Astrocyte (in vitro differentiated cells and primary cell): ENCODE measurements at regions not wholly inside any gene's neighbourhood (a gene's known extent, or its start where the extent isn't known, plus 50 kb on each side); places are given as distances from the start of the nearest gene placed in this dataset.

Experiments
- EZH2 ChIP-seq: IDR thresholded peaks from 2 replicates; pipeline ENCODE4 v1.6.1; 2012; ENCODE audit warnings: mild to moderate bottlenecking, low read length, inconsistent platforms; ENCODE audit not compliant: insufficient read depth
- TF ChIP-seq, protein P1 (sequence below): IDR thresholded peaks from 2 replicates; pipeline ENCODE4 v1.5.1; 2011; ENCODE audit warnings: low read depth, mild to moderate bottlenecking, inconsistent platforms, low read length, moderate library complexity; ENCODE audit not compliant: insufficient read depth

DNA sequence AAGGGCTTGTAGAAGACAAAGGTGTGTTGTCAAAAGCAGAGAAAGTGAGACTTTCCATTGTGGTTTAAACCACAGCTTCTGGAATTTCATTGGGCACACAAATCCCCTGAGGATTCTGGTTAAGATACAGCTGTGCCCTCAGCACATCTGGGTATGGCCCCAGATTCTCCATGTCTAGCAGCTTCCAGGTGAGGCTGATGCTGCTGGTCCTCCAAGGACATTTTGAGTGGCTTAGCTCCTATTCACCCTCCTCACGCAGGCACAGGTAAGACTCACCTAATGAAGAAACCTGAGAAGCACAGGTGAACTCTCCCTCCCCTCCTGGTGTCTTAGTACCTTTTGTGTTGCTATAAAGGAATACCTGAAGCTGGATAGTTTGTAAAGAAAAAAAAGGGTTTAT, 88.9 kb upstream of the IGLL5 start:
- TF ChIP-seq, protein P1, sequence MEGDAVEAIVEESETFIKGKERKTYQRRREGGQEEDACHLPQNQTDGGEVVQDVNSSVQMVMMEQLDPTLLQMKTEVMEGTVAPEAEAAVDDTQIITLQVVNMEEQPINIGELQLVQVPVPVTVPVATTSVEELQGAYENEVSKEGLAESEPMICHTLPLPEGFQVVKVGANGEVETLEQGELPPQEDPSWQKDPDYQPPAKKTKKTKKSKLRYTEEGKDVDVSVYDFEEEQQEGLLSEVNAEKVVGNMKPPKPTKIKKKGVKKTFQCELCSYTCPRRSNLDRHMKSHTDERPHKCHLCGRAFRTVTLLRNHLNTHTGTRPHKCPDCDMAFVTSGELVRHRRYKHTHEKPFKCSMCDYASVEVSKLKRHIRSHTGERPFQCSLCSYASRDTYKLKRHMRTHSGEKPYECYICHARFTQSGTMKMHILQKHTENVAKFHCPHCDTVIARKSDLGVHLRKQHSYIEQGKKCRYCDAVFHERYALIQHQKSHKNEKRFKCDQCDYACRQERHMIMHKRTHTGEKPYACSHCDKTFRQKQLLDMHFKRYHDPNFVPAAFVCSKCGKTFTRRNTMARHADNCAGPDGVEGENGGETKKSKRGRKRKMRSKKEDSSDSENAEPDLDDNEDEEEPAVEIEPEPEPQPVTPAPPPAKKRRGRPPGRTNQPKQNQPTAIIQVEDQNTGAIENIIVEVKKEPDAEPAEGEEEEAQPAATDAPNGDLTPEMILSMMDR, result no peak
- TF ChIP-seq EZH2, result no peak
